Activated CD4-positive, CD25-positive, alpha-beta regulatory T cell treated with anti-CD3 and anti-CD28 coated beads, Interleukin-2, amount 50 U/mL, for 16 hours (primary cell): ENCODE measurements at regions not wholly inside any gene's neighbourhood (a gene's known extent, or its start where the extent isn't known, plus 50 kb on each side); places are given as distances from the start of the nearest gene placed in this dataset.

Experiments
- DNase-seq: peaks from one replicate; pipeline ENCODE4 v3.0.0-alpha.2; 2020; ENCODE audit warnings: low read depth, low spot score

DNA sequence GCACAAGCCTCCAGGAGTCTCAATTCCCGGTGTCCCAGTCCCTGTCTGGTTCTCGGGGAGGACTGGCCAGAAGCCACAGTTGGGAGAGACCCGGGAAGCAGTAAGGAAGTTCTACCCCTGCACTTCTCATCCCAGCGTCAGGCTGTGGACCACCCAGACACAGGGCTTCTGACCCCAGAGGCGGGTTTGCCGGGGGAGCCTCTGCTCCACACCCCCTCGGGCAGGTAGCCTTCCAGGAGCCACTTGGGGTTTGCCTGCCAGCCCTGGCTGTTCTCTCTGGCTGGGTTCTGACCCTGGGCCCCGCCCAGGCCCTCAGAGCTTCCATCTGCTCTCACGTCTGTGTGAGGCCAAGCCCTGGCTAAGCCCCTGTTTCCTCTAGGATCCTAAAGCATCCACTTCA is 94.4 kb upstream of the GPC1 start:
- DNase-seq: no peak

DNA sequence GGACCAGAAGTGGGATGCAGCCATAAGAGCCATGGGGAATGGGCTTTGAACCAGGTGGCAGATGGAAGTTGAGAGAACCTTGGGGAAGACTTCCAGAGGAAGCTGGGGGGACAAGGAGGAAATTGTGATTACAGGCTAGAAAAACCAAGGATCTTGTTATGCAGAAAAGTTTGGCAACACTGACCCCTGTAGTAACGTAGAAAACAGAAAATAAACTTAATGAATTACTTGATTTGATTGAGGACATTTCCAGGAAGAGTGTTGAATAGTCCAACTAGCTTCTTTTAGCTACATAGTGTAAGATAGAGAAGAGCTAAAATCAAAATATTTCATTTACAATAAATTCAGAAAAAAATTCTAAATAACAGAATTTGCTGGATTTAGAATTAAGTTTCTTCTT is 91.9 kb upstream of the GPC1 start:
- no peak for DNase-seq

- no peak for DNase-seq
These were observed 90.6 kb upstream of the GPC1 start for GRCh38 chr2:240344904-240345303.

- no peak for DNase-seq
These were observed 89.3 kb upstream of the GPC1 start for GRCh38 chr2:240346015-240346752.

DNA sequence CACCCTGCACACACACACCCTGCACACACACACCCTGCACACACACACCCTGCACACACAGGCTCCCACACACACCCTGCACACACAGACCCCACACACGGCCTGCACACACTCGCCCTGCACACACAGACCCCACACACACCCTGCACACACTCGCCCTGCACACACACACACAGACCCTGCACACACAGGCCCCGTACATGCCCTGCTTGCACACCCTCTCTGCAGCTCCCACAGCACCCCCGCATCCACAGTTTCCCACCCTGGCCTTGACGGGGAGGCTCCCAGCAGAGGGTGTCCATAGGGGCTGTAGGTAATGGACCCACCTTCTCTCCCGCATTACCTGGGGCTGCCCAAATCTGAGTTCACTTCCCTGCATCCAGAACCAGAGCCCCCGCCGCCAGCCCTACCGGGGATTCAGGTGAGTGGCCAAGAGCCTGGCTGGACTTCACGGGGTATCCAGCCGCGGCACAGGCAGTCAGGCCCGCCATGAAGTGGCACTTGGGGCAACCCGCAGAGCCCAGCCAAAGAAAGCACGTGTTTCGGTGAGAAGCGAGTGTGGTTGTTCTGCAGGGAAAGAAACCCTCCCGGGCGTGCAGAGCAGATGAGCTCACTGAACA is 88.6 kb upstream of the GPC1 start:
- DNase-seq: no peak

GRCh38 chr2:240347373-240347940 is 88.0 kb upstream of the GPC1 start:
- DNase-seq: no peak

DNA sequence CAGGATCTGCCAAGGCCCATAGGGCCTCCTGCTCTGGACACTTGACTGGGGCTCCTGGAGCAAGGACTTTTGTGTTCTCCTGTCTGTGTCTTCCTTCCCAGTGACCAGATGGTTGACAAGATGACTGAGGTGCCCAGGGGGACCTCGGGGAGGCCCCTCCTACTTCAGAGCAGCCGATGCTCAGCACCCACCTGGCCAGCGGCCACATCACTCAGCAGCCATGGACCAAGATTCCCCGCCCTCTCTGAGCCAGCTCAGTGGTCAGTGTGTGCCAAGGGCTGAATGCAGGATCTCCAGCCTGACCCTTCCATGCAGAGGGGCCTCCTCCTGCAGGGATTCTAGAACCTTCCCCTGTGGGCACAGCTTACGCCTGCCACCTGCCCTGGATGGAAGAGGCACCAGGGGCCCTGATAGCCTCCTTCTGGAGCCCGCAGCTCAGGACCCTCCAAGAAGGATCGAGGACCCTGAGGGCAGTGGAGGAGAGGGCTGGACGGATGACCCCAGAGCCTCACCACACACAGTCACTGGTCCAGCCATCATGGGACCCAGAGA is 87.4 kb upstream of the GPC1 start:
- no peak for DNase-seq

DNA sequence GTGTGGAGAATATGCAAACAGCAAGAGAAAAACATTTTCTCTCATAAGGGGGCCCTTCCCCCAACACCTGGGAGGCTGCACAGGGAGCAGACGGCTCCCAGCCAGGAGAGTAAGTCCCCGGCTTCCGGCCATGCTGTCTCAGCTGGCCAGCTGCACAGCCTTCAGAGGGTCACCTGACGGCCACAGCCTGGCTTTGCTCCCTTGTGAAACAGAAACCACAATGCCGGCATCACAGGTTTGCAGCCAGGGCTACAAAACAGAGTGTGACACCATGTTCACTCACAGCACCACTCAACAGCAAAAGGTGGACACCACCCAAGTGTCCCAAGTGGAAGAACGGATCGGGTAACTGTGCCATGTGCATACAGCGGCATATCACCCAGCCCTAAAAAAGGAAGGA is 86.9 kb upstream of the GPC1 start:
- DNase-seq: no peak

- DNase-seq: no peak
These were observed 86.1 kb upstream of the GPC1 start for GRCh38 chr2:240349133-240350005.

- no peak for DNase-seq
These were observed 85.5 kb upstream of the GPC1 start for GRCh38 chr2:240350006-240350355.

DNA sequence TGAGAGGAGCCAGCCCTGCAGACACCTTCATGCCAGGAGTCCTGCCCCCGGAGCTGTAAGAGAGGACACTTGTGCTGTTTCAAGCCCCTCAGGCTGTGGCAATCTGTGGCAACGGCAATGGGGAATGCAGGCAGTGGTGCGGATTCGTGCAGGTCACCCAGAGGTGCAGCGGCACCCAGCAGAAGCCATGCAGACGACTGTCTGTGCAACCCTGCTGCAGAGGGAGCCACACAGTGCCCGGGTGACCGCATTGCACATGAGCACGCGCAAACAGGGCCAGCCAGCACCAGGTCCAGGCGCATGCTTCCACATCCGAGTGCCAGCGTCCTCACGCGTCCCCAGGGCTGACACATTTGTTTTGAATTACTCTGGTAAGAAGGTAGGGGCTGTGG is 84.8 kb upstream of the GPC1 start:
- DNase-seq: no peak

DNA sequence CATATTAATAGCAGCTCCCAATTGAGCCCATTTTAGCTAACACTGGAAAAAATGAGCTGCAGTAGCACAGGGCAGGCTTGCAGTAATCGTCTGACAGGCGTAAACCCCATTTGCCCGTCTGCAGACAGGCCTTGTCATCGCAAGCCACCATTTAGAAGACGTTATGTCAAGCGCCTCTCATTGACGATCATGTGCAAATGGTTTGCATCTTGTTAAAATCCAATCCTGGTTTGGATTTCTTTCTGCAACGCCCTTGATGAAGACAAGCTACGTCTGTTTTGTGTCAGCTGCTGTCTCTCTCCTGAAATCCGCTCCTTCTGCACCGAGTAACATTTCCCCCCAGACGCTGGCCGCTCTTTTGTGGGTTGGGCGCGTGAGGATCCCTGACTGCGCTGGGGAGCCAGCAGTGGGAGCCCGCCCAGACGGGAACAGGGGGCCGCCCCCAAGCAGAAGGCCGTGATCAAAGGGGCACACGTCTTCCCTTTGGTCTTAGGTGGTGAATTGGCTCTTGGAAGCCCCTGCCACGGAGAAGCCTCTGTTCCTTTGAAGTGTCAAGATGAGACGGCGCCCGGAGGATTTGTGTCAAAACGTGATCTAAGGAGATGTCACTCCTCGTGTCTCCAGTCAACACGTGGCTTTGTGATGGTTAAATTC is 84.2 kb upstream of the GPC1 start:
- DNase-seq: no peak

DNA sequence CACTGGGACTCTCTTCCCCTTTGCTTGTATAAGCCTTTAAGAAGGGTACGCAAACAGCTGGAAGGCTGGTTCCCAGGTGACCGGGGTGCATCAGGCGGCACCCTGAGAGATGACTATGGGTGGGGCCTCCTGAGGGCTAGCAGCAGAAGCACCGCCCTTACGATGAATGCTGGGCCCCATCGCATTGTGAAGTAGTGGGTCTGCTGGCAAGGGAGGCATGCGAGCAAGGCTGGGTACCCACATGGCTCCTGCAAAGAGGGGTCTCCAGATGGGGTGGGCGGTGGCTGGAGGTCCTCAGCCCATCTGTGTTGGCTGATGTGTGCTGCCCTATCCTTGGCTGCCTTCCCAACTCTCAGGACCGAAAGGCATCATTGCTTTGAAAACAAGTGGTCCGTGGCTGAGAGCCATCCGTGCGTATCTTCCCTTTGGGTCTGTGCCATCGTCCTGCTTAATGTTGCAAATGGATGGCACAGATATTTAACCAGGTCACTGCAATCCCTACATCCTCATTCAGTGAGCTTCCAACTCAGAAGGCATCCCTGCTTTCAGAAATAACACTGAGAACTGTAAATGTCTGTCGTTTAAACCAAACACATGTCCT is 83.5 kb upstream of the GPC1 start:
- DNase-seq: no peak

DNA sequence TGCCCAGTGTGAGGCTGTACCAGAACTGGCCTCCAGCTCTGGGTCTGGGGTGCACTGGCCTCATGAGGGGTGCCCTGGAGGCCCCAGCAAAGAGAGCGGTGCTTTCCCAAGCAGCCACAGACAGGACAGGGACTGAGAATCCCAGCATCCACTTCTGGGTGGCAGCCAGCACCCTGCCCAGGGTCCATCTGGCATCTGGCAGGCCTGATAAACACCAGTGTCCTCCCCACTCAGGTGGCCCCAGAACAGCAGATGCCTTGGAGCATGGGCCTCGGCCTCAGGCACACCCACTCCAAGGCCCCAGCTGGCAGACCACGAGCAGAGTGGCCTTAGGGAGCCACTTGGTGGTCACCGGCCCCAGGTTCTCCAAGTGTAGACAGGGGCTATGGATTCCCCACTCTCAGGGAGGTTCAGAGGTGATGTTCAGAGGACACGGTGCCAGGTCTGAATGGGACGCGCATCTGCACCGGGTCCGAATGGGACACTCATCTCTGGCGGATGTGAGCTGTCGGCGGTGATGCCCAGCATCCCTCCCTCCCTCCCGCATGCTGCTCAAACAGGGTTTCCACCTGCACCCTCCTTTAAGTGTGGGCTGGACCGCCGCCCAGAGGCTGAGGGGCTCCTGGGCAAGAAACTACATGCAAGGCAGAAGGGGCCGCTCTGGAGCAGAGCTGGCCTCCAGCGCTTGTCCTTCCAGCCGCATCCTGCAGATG is 82.2 kb upstream of the GPC1 start:
- DNase-seq: no peak

DNA sequence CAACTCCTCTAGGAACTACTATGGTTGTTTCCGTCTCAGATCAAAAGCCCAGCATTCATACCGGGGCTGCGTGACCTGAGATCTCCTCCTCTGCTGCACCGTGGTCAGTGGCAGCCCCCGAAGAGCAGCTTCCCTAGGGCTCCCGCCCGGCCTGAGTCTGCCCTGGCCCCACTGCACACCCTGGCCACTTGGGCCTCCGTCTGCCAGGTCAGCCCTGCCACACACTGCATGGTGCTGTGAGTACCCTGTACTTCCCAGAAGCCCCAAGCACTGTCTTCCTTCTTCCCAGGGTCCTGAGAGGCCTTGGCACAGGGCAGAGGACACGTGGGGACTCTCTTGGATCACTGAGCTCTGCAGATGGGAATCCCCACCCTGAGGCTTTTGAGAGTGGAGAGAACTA is 81.5 kb upstream of the GPC1 start:
- no peak for DNase-seq

GRCh38 chr2:240355001-240355891 is 80.2 kb upstream of the GPC1 start:
- DNase-seq: no peak

GRCh38 chr2:240355962-240356361 is 79.5 kb upstream of the GPC1 start:
- no peak for DNase-seq

- no peak for DNase-seq
These were observed 78.5 kb upstream of the GPC1 start for GRCh38 chr2:240356700-240357640.
